ENCODE measurements at regions not wholly inside any gene's neighbourhood (a gene's known extent, or its start where the extent isn't known, plus 50 kb on each side); places are given as distances from the start of the nearest gene placed in this dataset.
"Not testable (repeated sequence)": the region's sequence is repeated elsewhere in the genome, so short reads cannot be mapped to it uniquely, and the experiment has no call there.

- not testable (repeated sequence) for DNase-seq (ENCODE audit: low read depth)
These were observed 66.2 kb upstream of the PAPPA2 start for GRCh38 chr1:176396604-176397395.

GRCh38 chr1:176391621-176392020, 71.4 kb upstream of the PAPPA2 start:
- DNase-seq (ENCODE audit: low read depth): no peak

GRCh38 chr1:176384841-176385240, 78.1 kb upstream of the PAPPA2 start:
- no peak for DNase-seq (ENCODE audit: low read depth)

- DNase-seq (ENCODE audit: low read depth): no peak
These were observed 80.8 kb upstream of the PAPPA2 start for GRCh38 chr1:176382163-176382562.

GRCh38 chr1:176379626-176380339, 83.2 kb upstream of the PAPPA2 start:
- DNase-seq (ENCODE audit: low read depth): peak; percentile 2

- peak; percentile 72 for DNase-seq (ENCODE audit: low read depth)
These were observed 87.9 kb upstream of the PAPPA2 start for GRCh38 chr1:176374967-176375569.

- DNase-seq (ENCODE audit: low read depth): no peak
These were observed 98.6 kb upstream of the PAPPA2 start for GRCh38 chr1:176364236-176364905.

- not testable (repeated sequence) for DNase-seq (ENCODE audit: low read depth)
These were observed 113.8 kb upstream of the PAPPA2 start for GRCh38 chr1:176349135-176349715.

- no peak for DNase-seq (ENCODE audit: low read depth)
These were observed 121.3 kb upstream of the PAPPA2 start for GRCh38 chr1:176341656-176342055.

GRCh38 chr1:176338877-176339276, 124.1 kb upstream of the PAPPA2 start:
- DNase-seq (ENCODE audit: low read depth): no peak

GRCh38 chr1:176330782-176331181, 123.7 kb upstream of the COP1 start:
- no peak for DNase-seq (ENCODE audit: low read depth)

- no peak for DNase-seq (ENCODE audit: low read depth)
These were observed 118.6 kb upstream of the COP1 start for GRCh38 chr1:176325664-176326063.

- DNase-seq (ENCODE audit: low read depth): no peak
These were observed 116.4 kb upstream of the COP1 start for GRCh38 chr1:176323472-176323871.

GRCh38 chr1:176315519-176316220, 108.6 kb upstream of the COP1 start:
- no peak for DNase-seq (ENCODE audit: low read depth)

GRCh38 chr1:176296602-176297001, 89.5 kb upstream of the COP1 start:
- not testable (repeated sequence) for DNase-seq (ENCODE audit: low read depth)

- DNase-seq (ENCODE audit: low read depth): no peak
These were observed 78.9 kb upstream of the COP1 start for GRCh38 chr1:176285996-176286395.

GRCh38 chr1:176271572-176271971, 64.5 kb upstream of the COP1 start:
- no peak for DNase-seq (ENCODE audit: low read depth)

Measured in myocyte (in vitro differentiated cells).